Keratinocyte (primary cell): ENCODE measurements at regions not wholly inside any gene's neighbourhood (a gene's known extent, or its start where the extent isn't known, plus 50 kb on each side); places are given as distances from the start of the nearest gene placed in this dataset.

Experiments
- CTCF ChIP-seq, 3 experiments: IDR thresholded peaks in 1 of 3; conservative IDR thresholded peaks in 1 of 3; optimal IDR thresholded peaks in 1 of 3; 2 replicates in 2 of 3; 3 replicates in 1 of 3; pipeline versions ENCODE3 to v1.5.1; 2011; ENCODE audit warnings: low read length in 3 of 3, mild to moderate bottlenecking in 3 of 3, moderate library complexity in 2 of 3, control low read depth in 1 of 3, inconsistent platforms in 1 of 3; ENCODE audit not compliant: insufficient read depth in 2 of 3; ENCODE audit errors: extremely low read depth in 1 of 3
- EZH2 ChIP-seq: IDR thresholded peaks from one replicate; pipeline ENCODE4 v1.6.1; 2012; ENCODE audit warnings: inconsistent platforms, mild to moderate bottlenecking, low read length, moderate library complexity

DNA sequence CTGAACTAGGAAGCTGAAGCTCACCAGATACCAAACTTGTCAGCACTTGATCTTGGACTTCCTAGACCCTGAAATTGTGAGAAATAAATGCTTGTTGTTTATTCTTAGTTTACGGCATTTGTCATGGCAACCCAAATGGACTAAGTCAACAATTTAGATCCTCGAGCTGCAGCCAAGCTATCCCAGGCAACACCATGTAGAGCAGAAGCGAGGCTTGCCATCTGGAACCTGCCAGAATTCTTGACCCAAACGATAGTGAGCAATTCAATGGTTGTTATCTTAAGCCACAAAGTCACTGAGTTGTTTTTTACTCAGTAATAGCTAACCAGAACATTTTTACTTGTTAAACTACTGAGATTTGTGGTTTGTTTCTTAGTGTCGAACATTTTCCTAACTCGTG is 458.5 kb upstream of the FLRT2 start:
- TF ChIP-seq EZH2: no peak
- no peak for TF ChIP-seq CTCF (optimal IDR thresholded peaks at IDR 0.05 in 1 of 3, IDR thresholded peaks at IDR 0.05 in 1 of 3, conservative IDR thresholded peaks at IDR 0.05 in 1 of 3; ENCODE audit: extremely low read depth in 1 of 3, insufficient read depth in 2 of 3, low read length in 3 of 3)
